ENCODE measurements at regions not wholly inside any gene's neighbourhood (a gene's known extent, or its start where the extent isn't known, plus 50 kb on each side); places are given as distances from the start of the nearest gene placed in this dataset.
"Not testable (repeated sequence)": the region's sequence is repeated elsewhere in the genome, so short reads cannot be mapped to it uniquely, and the experiment has no call there.

- Histone ChIP-seq H2AFZ (ENCODE audit: low read length, unreplicated experiment) (no peak overlapping the region), H3K4me1 (ENCODE audit: control insufficient read depth, insufficient read depth, low read length, unreplicated experiment) (no peaks in the 10 kb centered on the region), H3K27ac (ENCODE audit: low read depth, low read length) (no peak overlapping the region), H3K79me2 (ENCODE audit: control insufficient read depth, insufficient read depth, low read length, unreplicated experiment) (no peaks in the 10 kb centered on the region), H3K4me3 (ENCODE audit: low read depth, low read length) (no peak overlapping the region), H3K27me3 (ENCODE audit: insufficient read depth, low read length) (no peaks in the 10 kb centered on the region), H3K36me3 (ENCODE audit: insufficient read depth, low read length) (no peaks in the 10 kb centered on the region)
These were observed 326.8 kb upstream of the NRG3 start for GRCh38 chr10:81548160-81548559.

- no peaks in the 10 kb centered on the region for H3K36me3 ChIP-seq (ENCODE audit: insufficient read depth, low read length)
- no peak overlapping the region for H3K4me3 ChIP-seq (ENCODE audit: low read depth, low read length)
- H3K79me2 ChIP-seq (ENCODE audit: control insufficient read depth, insufficient read depth, low read length, unreplicated experiment), result no peaks in the 10 kb centered on the region
- no peak overlapping the region for H2AFZ ChIP-seq (ENCODE audit: low read length, unreplicated experiment)
- no peaks in the 10 kb centered on the region for H3K4me1 ChIP-seq (ENCODE audit: control insufficient read depth, insufficient read depth, low read length, unreplicated experiment)
- no peaks in the 10 kb centered on the region for H3K27me3 ChIP-seq (ENCODE audit: insufficient read depth, low read length)
- no peak overlapping the region for H3K27ac ChIP-seq (ENCODE audit: low read depth, low read length)
These were observed 310.9 kb upstream of the NRG3 start for GRCh38 chr10:81564143-81564542.

- no peak overlapping the region for H3K27ac ChIP-seq (ENCODE audit: low read depth, low read length)
- no peak overlapping the region for H2AFZ ChIP-seq (ENCODE audit: low read length, unreplicated experiment)
- no peaks in the 10 kb centered on the region for H3K4me1 ChIP-seq (ENCODE audit: control insufficient read depth, insufficient read depth, low read length, unreplicated experiment)
These were observed 305.5 kb upstream of the NRG3 start for GRCh38 chr10:81569488-81569887.

GRCh38 chr10:81570349-81570748, 304.6 kb upstream of the NRG3 start:
- Histone ChIP-seq H3K27ac (ENCODE audit: low read depth, low read length) (no peak overlapping the region), H3K27me3 (ENCODE audit: insufficient read depth, low read length) (no peaks in the 10 kb centered on the region), H3K36me3 (ENCODE audit: insufficient read depth, low read length) (no peaks in the 10 kb centered on the region), H3K4me1 (ENCODE audit: control insufficient read depth, insufficient read depth, low read length, unreplicated experiment) (no peaks in the 10 kb centered on the region), H3K79me2 (ENCODE audit: control insufficient read depth, insufficient read depth, low read length, unreplicated experiment) (no peaks in the 10 kb centered on the region), H2AFZ (ENCODE audit: low read length, unreplicated experiment) (no peak overlapping the region), H3K4me3 (ENCODE audit: low read depth, low read length) (no peak overlapping the region)

More at GRCh38 chr10:81569488-81569887, 305.5 kb upstream of the NRG3 start:
- Histone ChIP-seq H3K27me3 (ENCODE audit: insufficient read depth, low read length) (no peaks in the 10 kb centered on the region), H3K4me3 (ENCODE audit: low read depth, low read length) (no peak overlapping the region), H3K79me2 (ENCODE audit: control insufficient read depth, insufficient read depth, low read length, unreplicated experiment) (no peaks in the 10 kb centered on the region), H3K36me3 (ENCODE audit: insufficient read depth, low read length) (no peaks in the 10 kb centered on the region)

GRCh38 chr10:81570878-81571794, 303.9 kb upstream of the NRG3 start:
- Histone ChIP-seq H3K4me3 (ENCODE audit: low read depth, low read length) (no peak overlapping the region), H2AFZ (ENCODE audit: low read length, unreplicated experiment) (no peak overlapping the region), H3K27ac (ENCODE audit: low read depth, low read length) (no peak overlapping the region), H3K4me1 (ENCODE audit: control insufficient read depth, insufficient read depth, low read length, unreplicated experiment) (no peaks in the 10 kb centered on the region), H3K27me3 (ENCODE audit: insufficient read depth, low read length) (no peaks in the 10 kb centered on the region), H3K79me2 (ENCODE audit: control insufficient read depth, insufficient read depth, low read length, unreplicated experiment) (no peaks in the 10 kb centered on the region), H3K36me3 (ENCODE audit: insufficient read depth, low read length) (no peaks in the 10 kb centered on the region)

- H3K27me3 ChIP-seq (ENCODE audit: insufficient read depth, low read length), result no peaks in the 10 kb centered on the region
- H2AFZ ChIP-seq (ENCODE audit: low read length, unreplicated experiment), result no peak overlapping the region
- H3K79me2 ChIP-seq (ENCODE audit: control insufficient read depth, insufficient read depth, low read length, unreplicated experiment), result no peaks in the 10 kb centered on the region
- no peak overlapping the region for H3K4me3 ChIP-seq (ENCODE audit: low read depth, low read length)
- no peaks in the 10 kb centered on the region for H3K36me3 ChIP-seq (ENCODE audit: insufficient read depth, low read length)
- H3K4me1 ChIP-seq (ENCODE audit: control insufficient read depth, insufficient read depth, low read length, unreplicated experiment), result no peaks in the 10 kb centered on the region
- H3K27ac ChIP-seq (ENCODE audit: low read depth, low read length), result no peak overlapping the region
These were observed 300.0 kb upstream of the NRG3 start for GRCh38 chr10:81575036-81575435.

GRCh38 chr10:81576336-81576735, 298.7 kb upstream of the NRG3 start:
- Histone ChIP-seq H3K79me2 (ENCODE audit: control insufficient read depth, insufficient read depth, low read length, unreplicated experiment) (no peaks in the 10 kb centered on the region), H3K27me3 (ENCODE audit: insufficient read depth, low read length) (no peaks in the 10 kb centered on the region), H3K36me3 (ENCODE audit: insufficient read depth, low read length) (no peaks in the 10 kb centered on the region), H3K4me3 (ENCODE audit: low read depth, low read length) (no peak overlapping the region), H2AFZ (ENCODE audit: low read length, unreplicated experiment) (no peak overlapping the region), H3K4me1 (ENCODE audit: control insufficient read depth, insufficient read depth, low read length, unreplicated experiment) (no peaks in the 10 kb centered on the region), H3K27ac (ENCODE audit: low read depth, low read length) (no peak overlapping the region)

GRCh38 chr10:81594991-81595390, 280.0 kb upstream of the NRG3 start:
- H2AFZ ChIP-seq (ENCODE audit: low read length, unreplicated experiment), result no peak overlapping the region

GRCh38 chr10:81600185-81600584, 274.8 kb upstream of the NRG3 start:
- Histone ChIP-seq H3K79me2 (ENCODE audit: control insufficient read depth, insufficient read depth, low read length, unreplicated experiment) (no peaks in the 10 kb centered on the region), H3K27me3 (ENCODE audit: insufficient read depth, low read length) (no peaks in the 10 kb centered on the region), H3K36me3 (ENCODE audit: insufficient read depth, low read length) (no peaks in the 10 kb centered on the region), H2AFZ (ENCODE audit: low read length, unreplicated experiment) (peak overlapping the region; percentile 44), H3K4me3 (ENCODE audit: low read depth, low read length) (no peak overlapping the region), H3K4me1 (ENCODE audit: control insufficient read depth, insufficient read depth, low read length, unreplicated experiment) (peaks cover 4% of the 10 kb centered on the region), H3K27ac (ENCODE audit: low read depth, low read length) (peak overlapping the region; percentile 71)

More at GRCh38 chr10:81594991-81595390, 280.0 kb upstream of the NRG3 start:
- peaks cover 4% of the 10 kb centered on the region for H3K4me1 ChIP-seq (ENCODE audit: control insufficient read depth, insufficient read depth, low read length, unreplicated experiment)
- no peaks in the 10 kb centered on the region for H3K36me3 ChIP-seq (ENCODE audit: insufficient read depth, low read length)
- no peaks in the 10 kb centered on the region for H3K27me3 ChIP-seq (ENCODE audit: insufficient read depth, low read length)
- H3K79me2 ChIP-seq (ENCODE audit: control insufficient read depth, insufficient read depth, low read length, unreplicated experiment), result no peaks in the 10 kb centered on the region
- H3K27ac ChIP-seq (ENCODE audit: low read depth, low read length), result no peak overlapping the region
- H3K4me3 ChIP-seq (ENCODE audit: low read depth, low read length), result no peak overlapping the region

GRCh38 chr10:81603106-81603620, 271.8 kb upstream of the NRG3 start:
- no peaks in the 10 kb centered on the region for H3K36me3 ChIP-seq (ENCODE audit: insufficient read depth, low read length)
- H3K4me3 ChIP-seq (ENCODE audit: low read depth, low read length), result no peak overlapping the region
- no peak overlapping the region for H2AFZ ChIP-seq (ENCODE audit: low read length, unreplicated experiment)
- H3K79me2 ChIP-seq (ENCODE audit: control insufficient read depth, insufficient read depth, low read length, unreplicated experiment), result no peaks in the 10 kb centered on the region
- H3K27me3 ChIP-seq (ENCODE audit: insufficient read depth, low read length), result no peaks in the 10 kb centered on the region
- H3K4me1 ChIP-seq (ENCODE audit: control insufficient read depth, insufficient read depth, low read length, unreplicated experiment), result peaks cover 4% of the 10 kb centered on the region
- H3K27ac ChIP-seq (ENCODE audit: low read depth, low read length), result no peak overlapping the region

- not testable (repeated sequence) for H2AFZ ChIP-seq (ENCODE audit: low read length, unreplicated experiment); H3K36me3 ChIP-seq (ENCODE audit: insufficient read depth, low read length); H3K4me3 ChIP-seq (ENCODE audit: low read depth, low read length); H3K4me1 ChIP-seq (ENCODE audit: control insufficient read depth, insufficient read depth, low read length, unreplicated experiment); H3K27ac ChIP-seq (ENCODE audit: low read depth, low read length); H3K79me2 ChIP-seq (ENCODE audit: control insufficient read depth, insufficient read depth, low read length, unreplicated experiment); H3K27me3 ChIP-seq (ENCODE audit: insufficient read depth, low read length)
These were observed 230.5 kb upstream of the NRG3 start for GRCh38 chr10:81644485-81644884.
